GM12878 (cell line): ENCODE measurements at regions not wholly inside any gene's neighbourhood (a gene's known extent, or its start where the extent isn't known, plus 50 kb on each side); places are given as distances from the start of the nearest gene placed in this dataset.

Experiments
- ATAC-seq: fragments of 200-7000 bp; cut with Tn5 transposase; 3 replicates; pipeline ENCODE4 v1.9.1; 2020; ENCODE audit warnings: mild to moderate bottlenecking, moderate library complexity
- BruUV-seq: library from RNA; stranded (reverse); fragments of 400-500 nt; replicated peaks from 2 replicates; lab custom pipeline; 2021; lab: Mats Ljungman, UMichigan
- CTCF ChIA-PET: fragments of 300-600 bp; sonication (Branson Sonifier 250); formaldehyde crosslinking; extraction: SDS; loops from one replicate; lab custom pipeline; 2021; ENCODE audit warnings: inconsistent platforms; lab: Yijun Ruan, JAX
- POLR2A ChIA-PET: fragments of 350-600 bp; formaldehyde crosslinking; extraction: SDS; loops from one replicate; lab custom pipeline; 2021; ENCODE audit warnings: inconsistent platforms; lab: Charles Lee
- RAD21 ChIA-PET: fragments of 300-600 bp; sonication (Branson Sonifier 250); formaldehyde crosslinking; loops from one replicate; lab custom pipeline; 2023; ENCODE audit warnings: antibody characterized with exemption; ENCODE audit not compliant: unreplicated experiment; lab: Charles Lee
- SMC1A ChIA-PET: fragments of 300-600 bp; sonication (Branson Sonifier 250); formaldehyde crosslinking; loops from one replicate; lab custom pipeline; 2023; ENCODE audit not compliant: unreplicated experiment, uncharacterized antibody; lab: Charles Lee
- DNase-seq: peaks from one replicate; pipeline ENCODE4 v3.0.0-alpha.2; 2011; ENCODE audit warnings: low read depth, low spot score
- FAIRE-seq: peaks from 3 replicates; lab custom pipeline; 2011; peaks lifted over from hg19 to GRCh38; lab: Jason Lieb, UNC
- H2AFZ ChIP-seq: 2 replicates; pipeline ENCODE4 v1.6.0; 2011; ENCODE audit warnings: low read depth, low read length, control low read depth; ENCODE audit not compliant: control insufficient read depth
- H3K27ac ChIP-seq: 2 replicates; pipeline ENCODE4 v1.5.1; 2011; ENCODE audit warnings: control low read depth; ENCODE audit not compliant: control insufficient read depth, insufficient read depth
- H3K27me3 ChIP-seq, 2 experiments: replicated peaks in 1 of 2; 2 replicates each; pipeline versions ENCODE4 v1.6.0 to v1.6.1; 2011; ENCODE audit warnings: low read length in 1 of 2; ENCODE audit not compliant: control insufficient read depth in 2 of 2, insufficient read depth in 2 of 2
- H3K36me3 ChIP-seq, 2 experiments: 2 replicates each; pipeline ENCODE4 v1.5.1; 2011; ENCODE audit warnings: low read length in 1 of 2; ENCODE audit not compliant: control insufficient read depth in 2 of 2, insufficient read depth in 2 of 2
- H3K4me1 ChIP-seq: 2 replicates; pipeline ENCODE4 v1.6.1; 2011; ENCODE audit warnings: mild to moderate bottlenecking, low read length, moderate library complexity, mixed read lengths; ENCODE audit not compliant: control insufficient read depth, insufficient read depth
- H3K4me2 ChIP-seq: 2 replicates; pipeline ENCODE4 v1.6.0; 2011; ENCODE audit warnings: control low read depth; ENCODE audit not compliant: control insufficient read depth, insufficient read depth
- H3K4me3 ChIP-seq: fragments of 200-600 bp; sonication (generic); 2 replicates; pipeline ENCODE4 v1.5.1; 2016
- H3K79me2 ChIP-seq: 2 replicates; pipeline ENCODE4 v1.6.0; 2011; ENCODE audit warnings: low read length; ENCODE audit not compliant: control insufficient read depth, insufficient read depth
- H3K9ac ChIP-seq: 2 replicates; pipeline ENCODE4 v1.8.0; 2011; ENCODE audit warnings: low read length, control low read depth, mixed read lengths; ENCODE audit not compliant: control insufficient read depth, insufficient read depth
- H3K9me3 ChIP-seq: replicated peaks from 3 replicates; pipeline ENCODE4 v1.5.1; 2011; ENCODE audit warnings: mild to moderate bottlenecking, low read length; ENCODE audit not compliant: control insufficient read depth, insufficient read depth
- H4K20me1 ChIP-seq: 2 replicates; pipeline ENCODE4 v1.6.0; 2011; ENCODE audit not compliant: control insufficient read depth, insufficient read depth
- ASH2L ChIP-seq: fragments of 300-600, 200-600 bp; sonication (generic); IDR thresholded peaks from 2 replicates; pipeline ENCODE4 v1.6.1; 2017; ENCODE audit warnings: low read depth, mild to moderate bottlenecking, borderline replicate concordance
- JUND ChIP-seq: IDR thresholded peaks from 2 replicates; pipeline ENCODE4 v1.6.1; 2012; ENCODE audit warnings: low read depth, mild to moderate bottlenecking, low read length, improper control_type of control experiment, moderate library complexity
- KDM1A ChIP-seq: fragments of 200-600 bp; sonication (generic); IDR thresholded peaks from 2 replicates; pipeline ENCODE4 v1.6.1; 2016; ENCODE audit warnings: borderline replicate concordance
- NR2F1 ChIP-seq: fragments of 450-650 bp; conservative IDR thresholded peaks from 2 replicates; pipeline ENCODE4 v1.6.1; 2017; ENCODE audit warnings: mild to moderate bottlenecking
- RB1 ChIP-seq: fragments of 450-650 bp; formaldehyde crosslinking; IDR thresholded peaks from 2 replicates; pipeline ENCODE4 v1.6.1; 2017; ENCODE audit warnings: mild to moderate bottlenecking, borderline replicate concordance
- STAT1 ChIP-seq: fragments of 450-650 bp; conservative IDR thresholded peaks from 2 replicates; pipeline ENCODE4 v1.6.1; 2014; ENCODE audit warnings: antibody characterized with exemption, mild to moderate bottlenecking
- TCF7 ChIP-seq: IDR thresholded peaks from 2 replicates; pipeline ENCODE4 v1.6.1; 2014; ENCODE audit warnings: antibody characterized with exemption, borderline replicate concordance
- WRNIP1 ChIP-seq: IDR thresholded peaks from 2 replicates; pipeline ENCODE4 v1.6.1; 2011; ENCODE audit warnings: low read depth, low read length, improper control_type of control experiment, borderline replicate concordance
- ZNF274 ChIP-seq: IDR thresholded peaks from one replicate; pipeline ENCODE4 v1.8.0; 2011; ENCODE audit not compliant: insufficient read length, insufficient read depth
- ZSCAN29 ChIP-seq: fragments of 450-650 bp; IDR thresholded peaks from 2 replicates; pipeline ENCODE4 v1.6.1; 2017; ENCODE audit warnings: mild to moderate bottlenecking, moderate library complexity
- WGBS: methylation state at CpG from one replicate; pipeline ENCODE4 v1.1.6; 2016; ENCODE audit warnings: low lambda C conversion rate; ENCODE audit not compliant: insufficient replicate concordance, insufficient coverage; ENCODE audit errors: missing lambda C conversion rate; 5-methylcytosine and 5-hydroxymethylcytosine counted together
- in situ Hi-C: fragments of 300-500 bp; cut with MboI; formaldehyde crosslinking; loops from 9 replicates; pipeline ENCODE4 v1.14.3; 2018; ENCODE audit warnings: mixed read lengths
- intact Hi-C: fragments of 100-400 bp; cut with micrococcal nuclease; formaldehyde crosslinking; loops from one replicate; pipeline ENCODE4 v1.14.2; 2022; ENCODE audit not compliant: unreplicated experiment
- TF ChIP-seq, protein P1 (sequence below): IDR thresholded peaks from 2 replicates; pipeline ENCODE4 v1.6.1; 2012; ENCODE audit warnings: low read length, inconsistent platforms
- TF ChIP-seq, protein P2 (sequence below): IDR thresholded peaks from 2 replicates; pipeline ENCODE4 v1.6.1; 2012; ENCODE audit warnings: low read depth, low read length, improper control_type of control experiment
- TF ChIP-seq, protein P3 (sequence below): fragments of 450-650 bp; conservative IDR thresholded peaks from 2 replicates; pipeline ENCODE4 v1.6.1; 2017; ENCODE audit warnings: mild to moderate bottlenecking, moderate library complexity
- TF ChIP-seq, protein P4 (sequence below): fragments of 450-650 bp; formaldehyde crosslinking; IDR thresholded peaks from 2 replicates; pipeline ENCODE4 v1.5.0; 2022; ENCODE audit warnings: mild to moderate bottlenecking, missing genetic modification characterization
- TF ChIP-seq, protein P5 (sequence below): fragments of 450-650 bp; IDR thresholded peaks from 2 replicates; pipeline ENCODE4 v1.6.1; 2017; ENCODE audit warnings: low read depth, mild to moderate bottlenecking, moderate library complexity

DNA sequence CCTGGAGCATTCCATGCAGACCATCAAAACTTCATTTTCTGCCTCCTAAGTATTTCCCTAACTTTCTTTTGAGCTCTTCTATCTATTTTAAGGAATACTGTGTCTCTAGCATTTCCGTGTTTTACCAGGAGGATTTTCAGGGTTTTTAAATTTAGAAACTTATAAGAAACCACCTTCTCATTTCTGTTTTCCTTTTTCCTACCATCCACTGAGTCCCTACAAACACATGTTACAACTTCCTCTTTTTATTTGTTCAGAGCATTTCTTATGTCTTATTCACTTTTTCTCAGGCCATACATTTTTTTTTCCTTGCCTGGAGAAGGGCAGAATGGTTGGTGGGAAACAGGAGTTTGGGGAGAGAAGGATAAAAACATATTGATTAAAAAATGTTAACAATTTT, 130.0 kb upstream of the BMP5 start:
- intact Hi-C loops: no loop called here
- Histone ChIP-seq H3K9me3 (no peaks in the 10 kb centered on the region), H3K4me1 (no peaks in the 10 kb centered on the region), H3K4me3 (no peak overlapping the region), H3K9ac (no peak overlapping the region), H3K79me2 (no peaks in the 10 kb centered on the region), H3K27ac (no peak overlapping the region), H3K4me2 (no peak overlapping the region), H2AFZ (no peak overlapping the region), H4K20me1 (no peaks in the 10 kb centered on the region), H3K27me3 (no peaks in the 10 kb centered on the region), H3K36me3 (no peaks in the 10 kb centered on the region)
- RAD21 ChIA-PET: no interaction called here
- POLR2A ChIA-PET: no interaction called here
- SMC1A ChIA-PET: no interaction called here
- ATAC-seq (no peak), FAIRE-seq (no peak), DNase-seq (no peak)
- TF ChIP-seq STAT1 (no peak), JUND (no peak), RB1 (no peak), KDM1A (no peak), TCF7 (no peak), ZSCAN29 (no peak), ZNF274 (no peak), NR2F1 (no peak), ASH2L (no peak), WRNIP1 (no peak)
- TF ChIP-seq, protein P1, sequence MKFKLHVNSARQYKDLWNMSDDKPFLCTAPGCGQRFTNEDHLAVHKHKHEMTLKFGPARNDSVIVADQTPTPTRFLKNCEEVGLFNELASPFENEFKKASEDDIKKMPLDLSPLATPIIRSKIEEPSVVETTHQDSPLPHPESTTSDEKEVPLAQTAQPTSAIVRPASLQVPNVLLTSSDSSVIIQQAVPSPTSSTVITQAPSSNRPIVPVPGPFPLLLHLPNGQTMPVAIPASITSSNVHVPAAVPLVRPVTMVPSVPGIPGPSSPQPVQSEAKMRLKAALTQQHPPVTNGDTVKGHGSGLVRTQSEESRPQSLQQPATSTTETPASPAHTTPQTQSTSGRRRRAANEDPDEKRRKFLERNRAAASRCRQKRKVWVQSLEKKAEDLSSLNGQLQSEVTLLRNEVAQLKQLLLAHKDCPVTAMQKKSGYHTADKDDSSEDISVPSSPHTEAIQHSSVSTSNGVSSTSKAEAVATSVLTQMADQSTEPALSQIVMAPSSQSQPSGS: no peak
- TF ChIP-seq, protein P2, sequence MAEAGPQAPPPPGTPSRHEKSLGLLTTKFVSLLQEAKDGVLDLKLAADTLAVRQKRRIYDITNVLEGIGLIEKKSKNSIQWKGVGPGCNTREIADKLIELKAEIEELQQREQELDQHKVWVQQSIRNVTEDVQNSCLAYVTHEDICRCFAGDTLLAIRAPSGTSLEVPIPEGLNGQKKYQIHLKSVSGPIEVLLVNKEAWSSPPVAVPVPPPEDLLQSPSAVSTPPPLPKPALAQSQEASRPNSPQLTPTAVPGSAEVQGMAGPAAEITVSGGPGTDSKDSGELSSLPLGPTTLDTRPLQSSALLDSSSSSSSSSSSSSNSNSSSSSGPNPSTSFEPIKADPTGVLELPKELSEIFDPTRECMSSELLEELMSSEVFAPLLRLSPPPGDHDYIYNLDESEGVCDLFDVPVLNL: no peak
- TF ChIP-seq, protein P3, sequence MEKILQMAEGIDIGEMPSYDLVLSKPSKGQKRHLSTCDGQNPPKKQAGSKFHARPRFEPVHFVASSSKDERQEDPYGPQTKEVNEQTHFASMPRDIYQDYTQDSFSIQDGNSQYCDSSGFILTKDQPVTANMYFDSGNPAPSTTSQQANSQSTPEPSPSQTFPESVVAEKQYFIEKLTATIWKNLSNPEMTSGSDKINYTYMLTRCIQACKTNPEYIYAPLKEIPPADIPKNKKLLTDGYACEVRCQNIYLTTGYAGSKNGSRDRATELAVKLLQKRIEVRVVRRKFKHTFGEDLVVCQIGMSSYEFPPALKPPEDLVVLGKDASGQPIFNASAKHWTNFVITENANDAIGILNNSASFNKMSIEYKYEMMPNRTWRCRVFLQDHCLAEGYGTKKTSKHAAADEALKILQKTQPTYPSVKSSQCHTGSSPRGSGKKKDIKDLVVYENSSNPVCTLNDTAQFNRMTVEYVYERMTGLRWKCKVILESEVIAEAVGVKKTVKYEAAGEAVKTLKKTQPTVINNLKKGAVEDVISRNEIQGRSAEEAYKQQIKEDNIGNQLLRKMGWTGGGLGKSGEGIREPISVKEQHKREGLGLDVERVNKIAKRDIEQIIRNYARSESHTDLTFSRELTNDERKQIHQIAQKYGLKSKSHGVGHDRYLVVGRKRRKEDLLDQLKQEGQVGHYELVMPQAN: no peak
- TF ChIP-seq, protein P4, sequence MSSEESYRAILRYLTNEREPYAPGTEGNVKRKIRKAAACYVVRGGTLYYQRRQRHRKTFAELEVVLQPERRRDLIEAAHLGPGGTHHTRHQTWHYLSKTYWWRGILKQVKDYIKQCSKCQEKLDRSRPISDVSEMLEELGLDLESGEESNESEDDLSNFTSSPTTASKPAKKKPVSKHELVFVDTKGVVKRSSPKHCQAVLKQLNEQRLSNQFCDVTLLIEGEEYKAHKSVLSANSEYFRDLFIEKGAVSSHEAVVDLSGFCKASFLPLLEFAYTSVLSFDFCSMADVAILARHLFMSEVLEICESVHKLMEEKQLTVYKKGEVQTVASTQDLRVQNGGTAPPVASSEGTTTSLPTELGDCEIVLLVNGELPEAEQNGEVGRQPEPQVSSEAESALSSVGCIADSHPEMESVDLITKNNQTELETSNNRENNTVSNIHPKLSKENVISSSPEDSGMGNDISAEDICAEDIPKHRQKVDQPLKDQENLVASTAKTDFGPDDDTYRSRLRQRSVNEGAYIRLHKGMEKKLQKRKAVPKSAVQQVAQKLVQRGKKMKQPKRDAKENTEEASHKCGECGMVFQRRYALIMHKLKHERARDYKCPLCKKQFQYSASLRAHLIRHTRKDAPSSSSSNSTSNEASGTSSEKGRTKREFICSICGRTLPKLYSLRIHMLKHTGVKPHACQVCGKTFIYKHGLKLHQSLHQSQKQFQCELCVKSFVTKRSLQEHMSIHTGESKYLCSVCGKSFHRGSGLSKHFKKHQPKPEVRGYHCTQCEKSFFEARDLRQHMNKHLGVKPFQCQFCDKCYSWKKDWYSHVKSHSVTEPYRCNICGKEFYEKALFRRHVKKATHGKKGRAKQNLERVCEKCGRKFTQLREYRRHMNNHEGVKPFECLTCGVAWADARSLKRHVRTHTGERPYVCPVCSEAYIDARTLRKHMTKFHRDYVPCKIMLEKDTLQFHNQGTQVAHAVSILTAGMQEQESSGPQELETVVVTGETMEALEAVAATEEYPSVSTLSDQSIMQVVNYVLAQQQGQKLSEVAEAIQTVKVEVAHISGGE: no peak
- TF ChIP-seq, protein P5, sequence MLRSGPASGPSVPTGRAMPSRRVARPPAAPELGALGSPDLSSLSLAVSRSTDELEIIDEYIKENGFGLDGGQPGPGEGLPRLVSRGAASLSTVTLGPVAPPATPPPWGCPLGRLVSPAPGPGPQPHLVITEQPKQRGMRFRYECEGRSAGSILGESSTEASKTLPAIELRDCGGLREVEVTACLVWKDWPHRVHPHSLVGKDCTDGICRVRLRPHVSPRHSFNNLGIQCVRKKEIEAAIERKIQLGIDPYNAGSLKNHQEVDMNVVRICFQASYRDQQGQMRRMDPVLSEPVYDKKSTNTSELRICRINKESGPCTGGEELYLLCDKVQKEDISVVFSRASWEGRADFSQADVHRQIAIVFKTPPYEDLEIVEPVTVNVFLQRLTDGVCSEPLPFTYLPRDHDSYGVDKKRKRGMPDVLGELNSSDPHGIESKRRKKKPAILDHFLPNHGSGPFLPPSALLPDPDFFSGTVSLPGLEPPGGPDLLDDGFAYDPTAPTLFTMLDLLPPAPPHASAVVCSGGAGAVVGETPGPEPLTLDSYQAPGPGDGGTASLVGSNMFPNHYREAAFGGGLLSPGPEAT: no peak
- WGBS: 0% methylated on average over 1 of the region's 1 CpG
- BruUV-seq: no TSS peak
- CTCF ChIA-PET: no interaction called here
- in situ Hi-C loops: no loop called here
